GM12892 (cell line): ENCODE measurements at regions not wholly inside any gene's neighbourhood (a gene's known extent, or its start where the extent isn't known, plus 50 kb on each side); places are given as distances from the start of the nearest gene placed in this dataset.
A peak's percentile ranks its signal among the peaks of the same experiment; 100 is the strongest.

ENCODE experiments used
- DNase-seq: peaks from one replicate; pipeline ENCODE4 v3.0.0; 2011; ENCODE audit not compliant: insufficient read length
- FAIRE-seq: peaks from 2 replicates; lab custom pipeline; 2011; peaks lifted over from hg19 to GRCh38; lab: Jason Lieb, UNC
- POLR2A ChIP-seq: IDR thresholded peaks from 2 replicates; pipeline ENCODE4 v1.6.1; 2011; ENCODE audit warnings: low read depth, low read length, control low read depth
- POLR2AphosphoS5 ChIP-seq: IDR thresholded peaks from 2 replicates; pipeline ENCODE4 v1.6.1; 2011; ENCODE audit warnings: low read depth, low read length, control low read depth
- TAF1 ChIP-seq: IDR thresholded peaks from 2 replicates; pipeline ENCODE4 v1.6.1; 2011; ENCODE audit warnings: low read depth, mild to moderate bottlenecking, control low read depth, low read length, borderline replicate concordance

- TF ChIP-seq POLR2AphosphoS5 (no peak), POLR2A (no peak), TAF1 (no peak)
- DNase-seq (no peak), FAIRE-seq (no peak)
These were observed 120.2 kb downstream of the ZC3H11B start for GRCh38 chr1:219492717-219493116.

- FAIRE-seq (no peak), DNase-seq (no peak)
- TF ChIP-seq POLR2AphosphoS5 (no peak), POLR2A (no peak), TAF1 (no peak)
These were observed 122.3 kb downstream of the ZC3H11B start for GRCh38 chr1:219490566-219490965.

GRCh38 chr1:219489636-219490035 is 123.3 kb downstream of the ZC3H11B start:
- FAIRE-seq (peak; percentile 14), DNase-seq (no peak)
- TF ChIP-seq TAF1 (no peak), POLR2A (no peak), POLR2AphosphoS5 (no peak)

GRCh38 chr1:219488275-219488674 is 124.6 kb downstream of the ZC3H11B start:
- TF ChIP-seq POLR2A (no peak), TAF1 (no peak), POLR2AphosphoS5 (no peak)
- no peak for DNase-seq
- no peak for FAIRE-seq

GRCh38 chr1:219483530-219483929 is 129.4 kb downstream of the ZC3H11B start:
- no peak for FAIRE-seq
- no peak for DNase-seq
- TF ChIP-seq POLR2A (no peak), TAF1 (no peak)

GRCh38 chr1:219480011-219480410 is 132.9 kb downstream of the ZC3H11B start:
- DNase-seq, result no peak
- FAIRE-seq, result no peak
- no peak for TF ChIP-seq POLR2A
- no peak for TF ChIP-seq TAF1
- no peak for TF ChIP-seq POLR2AphosphoS5

GRCh38 chr1:219478811-219479210 is 134.1 kb downstream of the ZC3H11B start:
- DNase-seq, result no peak
- TF ChIP-seq TAF1, result no peak
- no peak for TF ChIP-seq POLR2AphosphoS5
- TF ChIP-seq POLR2A, result no peak
- FAIRE-seq, result no peak

- no peak for TF ChIP-seq POLR2AphosphoS5
- TF ChIP-seq TAF1, result no peak
- TF ChIP-seq POLR2A, result no peak
- DNase-seq (no peak), FAIRE-seq (no peak)
These were observed 135.0 kb downstream of the ZC3H11B start for GRCh38 chr1:219477861-219478260.

- FAIRE-seq (no peak), DNase-seq (no peak)
- TF ChIP-seq POLR2A (no peak), TAF1 (no peak), POLR2AphosphoS5 (no peak)
These were observed 136.2 kb downstream of the ZC3H11B start for GRCh38 chr1:219476716-219477115.

- DNase-seq, result no peak
- FAIRE-seq, result peak; percentile 83
These were observed 136.8 kb downstream of the ZC3H11B start for GRCh38 chr1:219476116-219476515.

GRCh38 chr1:219472596-219472995 is 140.3 kb downstream of the ZC3H11B start:
- DNase-seq, result no peak
- FAIRE-seq, result no peak
- TF ChIP-seq POLR2AphosphoS5 (no peak), POLR2A (no peak), TAF1 (no peak)

More at GRCh38 chr1:219476116-219476515, 136.8 kb downstream of the ZC3H11B start:
- TF ChIP-seq TAF1, result no peak
- no peak for TF ChIP-seq POLR2AphosphoS5
- TF ChIP-seq POLR2A, result no peak

GRCh38 chr1:219467524-219467923 is 145.4 kb downstream of the ZC3H11B start:
- DNase-seq (no peak), FAIRE-seq (no peak)
- TF ChIP-seq POLR2A (no peak), TAF1 (no peak), POLR2AphosphoS5 (no peak)

GRCh38 chr1:219466766-219467165 is 146.1 kb downstream of the ZC3H11B start:
- DNase-seq (no peak), FAIRE-seq (no peak)
- TF ChIP-seq POLR2A (no peak), POLR2AphosphoS5 (no peak), TAF1 (no peak)
